AG04450 (cell line): ENCODE measurements at regions not wholly inside any gene's neighbourhood (a gene's known extent, or its start where the extent isn't known, plus 50 kb on each side); places are given as distances from the start of the nearest gene placed in this dataset.

Experiments
- CTCF ChIA-PET: fragments of 300-600, 350-600 bp; formaldehyde crosslinking; extraction: SDS; loops from one replicate; lab custom pipeline; 2022; ENCODE audit warnings: antibody characterized with exemption, inconsistent platforms; lab: Charles Lee
- POLR2A ChIA-PET: fragments of 350-600 bp; formaldehyde crosslinking; extraction: SDS; loops from one replicate; lab custom pipeline; 2021; ENCODE audit warnings: antibody characterized with exemption, inconsistent platforms; lab: Yijun Ruan, JAX
- DNase-seq: peaks from one replicate; pipeline ENCODE4 v3.0.0-alpha.2; 2011; ENCODE audit warnings: low read depth, low spot score
- H3K27ac ChIP-seq: one replicate; pipeline ENCODE4 v1.5.1; 2012; ENCODE audit warnings: low read depth, low read length, control low read depth
- H3K27me3 ChIP-seq: one replicate; pipeline ENCODE4 v1.6.0; 2012; ENCODE audit warnings: low read length; ENCODE audit not compliant: control insufficient read depth, insufficient read depth
- H3K4me3 ChIP-seq: 2 replicates; pipeline ENCODE4 v1.5.1; 2011; ENCODE audit warnings: mild to moderate bottlenecking, low read depth, low read length, control low read depth
- H3K9me3 ChIP-seq: 2 replicates; pipeline ENCODE4 v1.5.1; 2012; ENCODE audit warnings: low read length; ENCODE audit not compliant: control insufficient read depth, insufficient read depth
- CTCF ChIP-seq: IDR thresholded peaks from 2 replicates; pipeline ENCODE4 v1.5.1; 2011; ENCODE audit warnings: low read depth, low read length, control low read depth, inconsistent platforms

- Histone ChIP-seq H3K27ac (no peak overlapping the region), H3K27me3 (peaks cover 4% of the 10 kb centered on the region), H3K9me3 (no peaks in the 10 kb centered on the region), H3K4me3 (no peak overlapping the region)
- no peak for TF ChIP-seq CTCF
- ChIA-PET POLR2A (interaction anchor here (0.5 kb wide), 1 partner anchor 369 kb away, joined by 8 read pairs; no protein-coding TSS in a partner anchor), CTCF (no interaction called here)
- no peak for DNase-seq
Observed at GRCh38 chrX:39726771-39727170, 371.0 kb downstream of the BCOR start.

- ChIA-PET POLR2A (no interaction called here), CTCF (no interaction called here)
- Histone ChIP-seq H3K9me3 (no peaks in the 10 kb centered on the region), H3K27me3 (no peaks in the 10 kb centered on the region), H3K4me3 (no peak overlapping the region), H3K27ac (no peak overlapping the region)
- DNase-seq = no peak
- TF ChIP-seq CTCF = no peak
Observed at GRCh38 chrX:39728025-39728424, 369.7 kb downstream of the BCOR start.

- DNase-seq = no peak
- Histone ChIP-seq H3K27me3 (no peaks in the 10 kb centered on the region), H3K4me3 (no peak overlapping the region), H3K27ac (no peak overlapping the region), H3K9me3 (no peaks in the 10 kb centered on the region)
- ChIA-PET CTCF (interaction anchor here (0.7 kb wide), 1 partner anchor 126 kb away, joined by 3 read pairs; no protein-coding TSS in a partner anchor), POLR2A (no interaction called here)
- TF ChIP-seq CTCF = no peak
Observed at GRCh38 chrX:39728852-39729598, 368.7 kb downstream of the BCOR start.

- POLR2A ChIA-PET = interaction anchor here (0.5 kb wide), 1 partner anchor 383 kb away, joined by 5 read pairs; no protein-coding TSS in a partner anchor
- TF ChIP-seq CTCF = no peak
- no peak for DNase-seq
- Histone ChIP-seq H3K27ac (no peak overlapping the region), H3K4me3 (no peak overlapping the region), H3K27me3 (no peaks in the 10 kb centered on the region), H3K9me3 (no peaks in the 10 kb centered on the region)
- CTCF ChIA-PET = interaction anchor here (1.0 to 1.3 kb wide), 4 partner anchors 30 to 358 kb away, joined by 3 to 4 read pairs (median 3); no protein-coding TSS in a partner anchor
Observed at GRCh38 chrX:39729981-39730661, 367.6 kb downstream of the BCOR start.
